ENCODE measurements at regions not wholly inside any gene's neighbourhood (a gene's known extent, or its start where the extent isn't known, plus 50 kb on each side); places are given as distances from the start of the nearest gene placed in this dataset.

GRCh38 chr3:181362378-181362777 lies 349.3 kb upstream of the SOX2 start (continued):
- TF ChIP-seq ZNF462 (CRISPR knock-in tag; IDR thresholded peaks at IDR 0.05) (no peak), EZH2 (IDR thresholded peaks at IDR 0.05; ENCODE audit: low read depth, unreplicated experiment) (no peak), NANOG (IDR thresholded peaks at IDR 0.05; ENCODE audit: borderline replicate concordance) (no peak), POLR2AphosphoS5 (IDR thresholded peaks at IDR 0.05; ENCODE audit: low read depth) (no peak), ZNF331 (CRISPR knock-in tag; IDR thresholded peaks at IDR 0.05; ENCODE audit: low read depth) (no peak)

- no peak overlapping the region for H3K27ac ChIP-seq (ENCODE audit: low read depth)
- H3K79me2 ChIP-seq (replicated peaks; ENCODE audit: insufficient read depth) = no peaks in the 10 kb centered on the region
- H3K4me3 Mint-ChIP-seq = no peak overlapping the region
- no peak overlapping the region for H3K4me2 ChIP-seq
- peaks cover 1% of the 10 kb centered on the region for H3K27me3 Mint-ChIP-seq (ENCODE audit: insufficient read depth, low read depth, poor library complexity)
- H3K27ac Mint-ChIP-seq = no peak overlapping the region
- no peak overlapping the region for H3K4me3 ChIP-seq
- H3K36me3 ChIP-seq (ENCODE audit: insufficient read depth) = no peaks in the 10 kb centered on the region
- TF ChIP-seq, protein P1, sequence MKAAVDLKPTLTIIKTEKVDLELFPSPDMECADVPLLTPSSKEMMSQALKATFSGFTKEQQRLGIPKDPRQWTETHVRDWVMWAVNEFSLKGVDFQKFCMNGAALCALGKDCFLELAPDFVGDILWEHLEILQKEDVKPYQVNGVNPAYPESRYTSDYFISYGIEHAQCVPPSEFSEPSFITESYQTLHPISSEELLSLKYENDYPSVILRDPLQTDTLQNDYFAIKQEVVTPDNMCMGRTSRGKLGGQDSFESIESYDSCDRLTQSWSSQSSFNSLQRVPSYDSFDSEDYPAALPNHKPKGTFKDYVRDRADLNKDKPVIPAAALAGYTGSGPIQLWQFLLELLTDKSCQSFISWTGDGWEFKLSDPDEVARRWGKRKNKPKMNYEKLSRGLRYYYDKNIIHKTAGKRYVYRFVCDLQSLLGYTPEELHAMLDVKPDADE (IDR thresholded peaks at IDR 0.05) = no peak
- no peak for TF ChIP-seq POLR2AphosphoS5 (IDR thresholded peaks at IDR 0.05; ENCODE audit: low read depth)
- no peak for TF ChIP-seq CREB1 (CRISPR knock-in tag; IDR thresholded peaks at IDR 0.05; ENCODE audit: low read depth)
- TF ChIP-seq NANOG (IDR thresholded peaks at IDR 0.05; ENCODE audit: borderline replicate concordance) = no peak
- TF ChIP-seq, protein P2, sequence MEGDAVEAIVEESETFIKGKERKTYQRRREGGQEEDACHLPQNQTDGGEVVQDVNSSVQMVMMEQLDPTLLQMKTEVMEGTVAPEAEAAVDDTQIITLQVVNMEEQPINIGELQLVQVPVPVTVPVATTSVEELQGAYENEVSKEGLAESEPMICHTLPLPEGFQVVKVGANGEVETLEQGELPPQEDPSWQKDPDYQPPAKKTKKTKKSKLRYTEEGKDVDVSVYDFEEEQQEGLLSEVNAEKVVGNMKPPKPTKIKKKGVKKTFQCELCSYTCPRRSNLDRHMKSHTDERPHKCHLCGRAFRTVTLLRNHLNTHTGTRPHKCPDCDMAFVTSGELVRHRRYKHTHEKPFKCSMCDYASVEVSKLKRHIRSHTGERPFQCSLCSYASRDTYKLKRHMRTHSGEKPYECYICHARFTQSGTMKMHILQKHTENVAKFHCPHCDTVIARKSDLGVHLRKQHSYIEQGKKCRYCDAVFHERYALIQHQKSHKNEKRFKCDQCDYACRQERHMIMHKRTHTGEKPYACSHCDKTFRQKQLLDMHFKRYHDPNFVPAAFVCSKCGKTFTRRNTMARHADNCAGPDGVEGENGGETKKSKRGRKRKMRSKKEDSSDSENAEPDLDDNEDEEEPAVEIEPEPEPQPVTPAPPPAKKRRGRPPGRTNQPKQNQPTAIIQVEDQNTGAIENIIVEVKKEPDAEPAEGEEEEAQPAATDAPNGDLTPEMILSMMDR (conservative IDR thresholded peaks at IDR 0.05; ENCODE audit: low read depth in 2 of 2) = no peak
- TF ChIP-seq STAT1 (IDR thresholded peaks at IDR 0.05; ENCODE audit: unreplicated experiment) = no peak
- no peak for TF ChIP-seq EZH2 (IDR thresholded peaks at IDR 0.05; ENCODE audit: low read depth, unreplicated experiment)
- TF ChIP-seq ZNF114 (CRISPR knock-in tag; IDR thresholded peaks at IDR 0.05) = no peak
- no peak for TF ChIP-seq EZH2phosphoT487 (IDR thresholded peaks at IDR 0.05; ENCODE audit: unreplicated experiment)
- TF ChIP-seq JUNB (IDR thresholded peaks at IDR 0.05; ENCODE audit: unreplicated experiment) = no peak
- no peaks in the 10 kb centered on the region for H3K27me3 ChIP-seq (ENCODE audit: insufficient read depth)
- no peaks in the 10 kb centered on the region for H4K20me1 ChIP-seq (replicated peaks; ENCODE audit: insufficient read depth)
- H3K4me1 ChIP-seq (ENCODE audit: insufficient read depth) = no peaks in the 10 kb centered on the region
- peaks cover 8% of the 10 kb centered on the region; the same call in 2 of the 3 replicates for H3K4me1 Mint-ChIP-seq
- H3F3A ChIP-seq (replicated peaks; ENCODE audit: low read depth) = no peaks in the 10 kb centered on the region
- DNase-seq (ENCODE audit: low spot score) (no peak), ATAC-seq (no peak)
- no peaks in the 10 kb centered on the region for H3K9me3 Mint-ChIP-seq
- H3K36me3 Mint-ChIP-seq (ENCODE audit: low read depth) = no peaks in the 10 kb centered on the region
- peaks cover 3% of the 10 kb centered on the region; the same call in 1 of the 2 replicates for H3K9me2 ChIP-seq (ENCODE audit: insufficient read depth)
- no peak overlapping the region for H2AFZ ChIP-seq
These were observed 353.2 kb upstream of the SOX2 start for GRCh38 chr3:181358562-181358961.

All from GM23338 (cell line).